ENCODE measurements at regions not wholly inside any gene's neighbourhood (a gene's known extent, or its start where the extent isn't known, plus 50 kb on each side); places are given as distances from the start of the nearest gene placed in this dataset.

DNA sequence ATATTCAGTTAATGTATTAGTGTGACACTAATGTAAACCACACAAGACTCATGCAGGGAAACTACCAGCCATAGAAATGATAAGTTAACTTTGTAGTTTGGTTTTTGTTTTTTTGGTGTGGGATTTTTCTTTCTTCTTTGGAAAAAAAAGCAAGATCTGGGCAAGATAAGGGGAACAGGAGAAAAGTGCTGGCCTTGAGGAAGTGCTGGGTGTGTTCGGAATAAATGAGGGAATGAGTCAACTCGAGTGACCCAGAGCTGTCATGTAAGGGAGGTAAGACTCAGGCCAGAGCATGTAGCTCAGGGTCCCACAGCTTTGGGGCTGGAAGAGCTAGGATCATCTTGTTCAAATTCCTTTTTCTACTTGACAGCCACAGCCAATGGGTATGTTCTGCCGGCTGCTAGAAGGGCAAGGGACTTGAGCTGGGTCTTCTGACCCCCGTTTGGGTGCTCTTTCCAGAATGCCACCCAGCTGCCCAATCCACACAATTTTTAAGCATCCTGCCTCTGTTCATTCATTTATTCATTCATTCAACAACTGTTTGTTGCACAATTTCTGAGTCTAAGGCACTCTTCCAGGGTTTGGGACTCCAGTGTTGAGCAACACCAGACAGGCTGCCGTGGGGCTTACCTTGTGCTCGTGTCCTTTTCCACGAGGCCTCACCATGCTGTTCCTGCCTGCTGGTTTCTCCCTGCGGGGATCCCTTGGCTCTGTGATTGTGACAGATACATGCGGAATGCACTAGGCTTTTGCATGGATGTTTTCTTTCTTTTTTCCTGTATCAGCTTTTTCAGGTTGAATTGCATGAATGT lies 54.5 kb downstream of the CLDN34 start:
- no peak for DNase-seq (ENCODE audit: low spot score)
- intact Hi-C loops (cut with DNase I) = no loop called here

DNA sequence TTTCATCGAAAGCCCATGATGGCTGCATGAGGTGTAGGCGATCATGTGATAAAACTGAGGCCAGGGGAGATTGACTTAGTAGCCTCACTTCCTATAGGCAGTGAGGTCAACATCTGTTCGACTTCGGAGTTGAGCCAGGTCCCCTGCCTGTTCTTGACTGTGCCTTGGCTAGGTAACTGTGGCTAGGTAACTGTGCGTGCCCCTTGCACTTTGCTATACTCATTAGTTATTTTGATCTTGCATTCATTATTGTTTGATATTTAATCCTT lies 55.0 kb downstream of the CLDN34 start:
- no peak for DNase-seq (ENCODE audit: low spot score)
- intact Hi-C loops (cut with DNase I) = no loop called here

DNA sequence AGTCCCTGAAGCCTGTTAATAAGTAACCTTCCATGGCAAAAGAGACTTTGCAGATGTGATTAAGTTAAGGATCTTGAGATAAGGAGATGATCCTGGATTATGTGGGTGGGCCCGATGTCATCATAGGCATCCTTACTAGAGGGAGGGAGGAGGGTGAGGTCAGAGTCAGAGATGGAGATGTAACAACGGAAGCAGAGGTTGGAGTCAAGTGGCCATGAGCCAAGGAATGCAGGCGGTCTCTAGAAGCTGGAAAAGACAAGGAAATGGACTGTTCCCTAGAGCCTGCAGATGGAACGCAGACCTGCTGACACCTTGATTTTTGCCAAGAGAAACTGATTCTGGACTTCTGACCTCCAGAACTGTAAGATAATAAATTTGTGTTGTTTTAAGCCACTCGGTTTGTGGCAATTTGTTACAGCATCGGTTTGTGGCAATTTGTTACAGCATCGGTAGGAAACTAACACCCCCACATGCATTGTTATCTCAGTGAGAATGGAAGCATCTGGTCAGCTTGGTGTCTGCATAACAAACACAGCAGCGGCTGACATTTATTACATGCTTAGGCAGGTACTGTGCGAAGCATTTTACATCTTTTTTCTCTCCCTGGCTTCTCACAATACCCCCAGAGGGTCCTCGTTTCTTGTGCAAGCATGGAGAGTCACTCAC lies 55.6 kb downstream of the CLDN34 start:
- intact Hi-C loops (cut with DNase I) = no loop called here
- DNase-seq (ENCODE audit: low spot score) = no peak

DNA sequence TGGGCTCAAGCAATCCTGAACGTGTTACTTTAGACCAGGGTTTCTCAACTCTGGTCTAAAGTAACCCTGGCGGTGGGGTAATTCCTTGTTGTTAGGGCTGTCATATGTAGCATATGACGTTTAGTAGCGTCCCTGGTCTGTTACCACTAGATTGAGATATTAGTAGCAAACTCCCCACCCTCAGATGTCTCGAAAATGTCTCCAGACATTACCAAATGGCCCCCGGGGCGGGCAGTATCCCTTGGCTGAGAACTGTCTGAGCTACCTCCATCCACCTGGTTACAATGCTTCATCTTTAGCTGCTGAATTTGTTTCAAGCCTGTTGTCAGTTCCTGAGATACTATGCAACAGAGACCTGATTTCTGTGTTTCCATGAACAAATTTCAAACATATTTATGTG lies 56.7 kb downstream of the CLDN34 start:
- intact Hi-C loops (cut with DNase I) = no loop called here
- no peak for DNase-seq (ENCODE audit: low spot score)

DNA sequence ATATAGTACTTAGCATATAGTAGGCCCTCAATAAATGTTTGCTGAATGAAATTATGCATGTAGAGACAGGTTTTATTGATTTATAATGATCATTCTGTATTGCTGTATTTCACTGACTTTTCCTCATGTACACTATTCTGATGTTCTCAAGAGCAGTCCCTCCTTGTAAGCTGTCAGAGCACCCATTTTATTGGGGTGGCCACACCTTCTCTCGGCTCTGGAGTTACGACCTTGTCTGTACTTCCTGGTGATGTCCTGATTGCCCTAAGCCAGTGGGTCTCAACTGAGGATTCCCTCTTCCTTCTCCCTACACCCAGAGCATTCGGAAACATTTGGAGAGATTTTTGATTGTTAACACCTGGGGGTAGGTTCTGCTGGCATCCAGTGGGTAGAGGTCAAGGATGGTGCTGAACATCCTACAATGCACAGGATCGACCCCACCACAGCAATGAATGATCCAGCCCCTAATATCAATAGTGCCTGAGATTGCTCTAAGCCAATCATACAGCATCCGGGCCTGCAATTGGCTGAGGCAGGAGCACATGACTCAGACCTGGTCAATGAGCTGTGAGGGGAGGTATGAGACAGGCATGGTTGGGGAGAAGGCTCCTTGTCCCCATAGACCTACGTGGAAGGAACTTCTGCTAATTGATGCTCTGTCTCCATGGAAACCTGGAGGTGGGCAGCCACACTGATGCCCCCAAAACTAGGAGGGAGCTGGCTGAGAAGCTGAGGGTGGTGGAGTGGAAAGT lies 58.8 kb downstream of the CLDN34 start:
- DNase-seq (ENCODE audit: low spot score) = no peak
- intact Hi-C loops (cut with DNase I) = no loop called here

DNA sequence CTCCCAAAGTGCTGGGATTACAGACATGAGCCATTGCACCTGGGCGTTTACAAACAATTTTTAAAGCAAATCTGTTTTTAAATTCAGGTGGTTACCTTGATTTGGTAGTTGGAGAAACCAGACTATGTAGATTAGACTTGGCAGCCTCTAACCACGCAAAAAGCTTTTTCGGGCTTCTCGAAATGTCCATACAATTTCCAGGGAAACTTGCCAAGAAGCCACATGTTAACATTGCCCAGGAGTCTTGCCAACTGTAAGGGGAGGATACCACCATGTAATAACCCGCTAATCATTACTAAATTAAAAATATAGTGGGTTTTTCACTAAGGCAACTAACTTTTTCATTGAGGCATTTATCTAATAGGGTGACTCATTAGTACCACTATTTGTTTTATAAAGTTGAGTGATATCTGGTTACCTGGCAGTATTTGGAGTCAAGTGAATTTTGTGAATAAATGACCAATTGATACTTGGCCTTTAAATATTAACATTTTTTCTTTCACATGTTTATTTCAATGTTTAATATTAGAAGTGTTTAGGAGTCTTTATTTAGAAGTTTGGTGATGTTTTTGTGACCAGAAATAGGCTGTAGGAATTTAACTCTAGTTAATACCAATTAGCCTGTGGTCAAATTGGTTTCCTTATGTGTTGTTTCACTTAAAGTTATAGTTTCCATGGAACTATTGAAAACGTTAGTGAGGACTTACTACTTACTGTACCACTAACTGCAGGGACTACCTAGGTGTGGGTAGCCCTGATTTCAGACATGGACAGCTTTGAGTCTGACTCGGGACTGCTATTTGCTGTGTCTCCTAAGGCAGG lies 61.3 kb downstream of the CLDN34 start:
- DNase-seq (ENCODE audit: low spot score) = no peak
- intact Hi-C loops (cut with DNase I) = no loop called here

DNA sequence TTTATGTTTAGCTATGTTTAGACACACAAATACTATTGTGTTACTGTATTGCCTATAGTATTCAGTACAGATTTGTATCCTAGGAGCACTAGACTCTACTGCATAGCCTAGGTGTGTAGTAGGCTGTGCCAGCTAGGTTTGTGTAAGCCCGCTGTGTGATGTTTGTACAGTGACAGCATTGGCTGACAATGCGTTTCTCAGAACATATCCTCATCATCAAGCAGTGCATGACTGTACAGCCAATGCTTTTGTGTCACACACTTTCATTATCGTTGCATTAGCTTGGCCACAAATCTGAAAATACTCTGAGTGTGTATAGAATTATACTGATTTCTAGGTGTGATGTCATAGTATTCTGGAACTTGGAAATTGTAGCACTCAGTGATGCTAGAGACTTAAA lies 63.4 kb downstream of the CLDN34 start:
- DNase-seq (ENCODE audit: low spot score) = no peak
- intact Hi-C loops (cut with DNase I) = no loop called here

DNA sequence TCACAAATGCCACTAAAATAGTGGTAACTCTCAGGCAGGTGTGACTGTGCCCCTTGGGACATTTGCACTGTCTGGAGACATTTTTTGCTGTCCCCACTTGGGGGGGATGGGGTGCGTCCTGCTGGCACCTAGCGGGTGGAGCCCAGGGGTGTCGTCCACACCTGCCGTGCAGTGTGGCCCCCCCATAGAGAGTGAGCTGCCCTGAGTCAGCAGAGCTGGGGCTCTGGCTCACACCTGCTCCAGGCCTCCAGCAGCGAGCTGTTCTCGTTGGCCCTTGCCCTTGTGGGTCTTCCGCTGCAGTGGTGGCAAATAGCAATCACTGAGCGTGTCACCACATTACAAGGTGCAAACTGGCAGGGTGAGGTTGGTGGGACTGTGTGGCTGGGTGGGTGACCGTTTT lies 64.6 kb downstream of the CLDN34 start:
- no peak for DNase-seq (ENCODE audit: low spot score)
- intact Hi-C loops (cut with DNase I) = no loop called here

DNA sequence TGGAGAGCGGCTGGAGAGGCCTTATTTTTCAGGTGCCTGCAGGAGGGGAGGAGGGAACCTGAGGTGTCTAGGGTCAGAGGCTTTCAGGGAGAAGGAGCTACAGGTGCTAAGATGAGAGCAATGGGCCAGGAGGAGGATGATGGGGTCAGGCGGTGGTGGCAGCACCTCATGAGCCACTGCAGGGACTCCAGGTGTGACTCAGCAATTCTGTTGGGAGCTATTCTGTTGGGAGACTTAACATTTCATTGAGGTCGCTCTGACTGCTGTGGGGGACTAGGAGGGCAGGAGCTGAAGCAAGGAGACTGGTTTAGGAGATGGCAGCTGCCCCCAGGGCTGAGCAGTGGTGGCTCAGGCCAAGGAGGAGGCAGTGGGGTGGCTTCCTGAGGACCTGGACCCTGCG lies 65.0 kb downstream of the CLDN34 start:
- no peak for DNase-seq (ENCODE audit: low spot score)
- intact Hi-C loops (cut with DNase I) = no loop called here

DNA sequence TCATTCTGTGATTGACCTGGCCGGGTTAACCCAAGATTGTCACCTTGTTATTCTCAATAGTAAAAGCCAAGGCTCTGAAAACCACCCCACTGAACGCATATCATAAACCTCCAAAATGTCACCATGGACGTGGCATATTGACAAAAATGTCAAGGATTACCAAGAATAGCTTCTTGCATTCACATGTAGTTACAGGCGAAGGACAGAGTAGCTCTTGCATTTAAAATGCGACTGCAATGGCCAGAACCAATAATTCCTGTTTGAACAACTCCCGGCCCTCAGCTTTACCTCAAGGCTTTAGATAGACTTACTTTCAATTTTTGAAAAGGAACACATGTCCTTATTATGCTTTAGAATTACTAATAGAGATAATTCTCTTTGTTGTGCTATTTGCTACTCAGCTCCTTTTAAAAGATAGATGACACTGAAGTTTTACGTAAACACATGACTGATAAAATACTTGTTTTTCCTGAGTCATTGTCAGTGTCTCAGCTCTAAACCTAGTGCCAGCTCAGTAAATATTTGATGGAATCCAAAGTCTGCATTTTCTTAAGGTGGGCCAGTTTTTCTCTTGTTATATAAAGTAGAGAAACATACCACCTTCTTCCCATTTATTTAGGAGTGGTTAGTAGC lies 66.3 kb downstream of the CLDN34 start:
- no peak for DNase-seq (ENCODE audit: low spot score)
- intact Hi-C loops (cut with DNase I) = no loop called here

DNA sequence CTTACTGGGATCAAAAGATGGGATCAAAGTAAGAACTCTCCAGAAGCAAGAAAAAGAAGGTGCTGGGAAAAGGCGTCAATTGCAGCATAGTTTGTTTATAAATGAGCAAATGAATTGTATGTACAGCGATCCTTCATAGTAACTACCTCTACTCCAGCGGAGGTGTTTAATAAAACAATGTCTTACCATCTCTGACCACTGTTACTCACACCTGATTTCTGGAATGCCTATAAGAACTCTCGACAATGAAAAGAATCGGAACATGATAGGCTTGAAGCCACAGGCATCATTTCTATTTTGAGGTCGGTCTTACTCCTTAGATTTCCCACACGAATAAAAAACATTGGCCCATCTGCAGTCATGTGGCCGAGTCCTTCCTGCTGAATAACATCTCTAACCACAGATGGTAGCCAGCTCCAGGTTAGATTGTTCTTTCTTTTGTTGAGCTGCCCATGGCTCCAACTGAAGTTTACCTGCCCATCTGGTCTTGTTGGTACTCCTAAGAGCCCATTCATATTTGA lies 67.6 kb downstream of the CLDN34 start:
- no peak for DNase-seq (ENCODE audit: low spot score)
- intact Hi-C loops (cut with DNase I) = no loop called here

DNA sequence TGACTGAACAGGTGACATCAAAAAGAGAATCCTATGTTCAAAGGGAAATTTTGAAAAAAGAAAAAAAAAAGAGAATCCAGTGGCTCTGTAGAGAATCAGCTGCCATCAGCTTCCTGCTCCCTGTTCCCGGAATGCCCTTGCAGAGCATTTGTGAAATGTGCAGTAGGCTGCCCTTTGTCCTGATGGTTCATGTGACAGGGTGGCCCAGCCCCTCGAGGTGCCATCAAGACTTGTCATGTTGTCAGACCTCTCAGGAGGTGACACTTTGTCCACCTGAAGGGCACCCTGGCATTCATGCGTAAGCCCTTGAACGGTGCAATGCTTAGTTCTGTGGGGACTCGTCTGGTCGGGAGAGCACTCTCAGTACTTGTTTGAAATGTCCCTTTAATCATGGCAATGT lies 71.4 kb downstream of the CLDN34 start:
- no peak for DNase-seq (ENCODE audit: low spot score)
- intact Hi-C loops (cut with DNase I) = no loop called here

DNA sequence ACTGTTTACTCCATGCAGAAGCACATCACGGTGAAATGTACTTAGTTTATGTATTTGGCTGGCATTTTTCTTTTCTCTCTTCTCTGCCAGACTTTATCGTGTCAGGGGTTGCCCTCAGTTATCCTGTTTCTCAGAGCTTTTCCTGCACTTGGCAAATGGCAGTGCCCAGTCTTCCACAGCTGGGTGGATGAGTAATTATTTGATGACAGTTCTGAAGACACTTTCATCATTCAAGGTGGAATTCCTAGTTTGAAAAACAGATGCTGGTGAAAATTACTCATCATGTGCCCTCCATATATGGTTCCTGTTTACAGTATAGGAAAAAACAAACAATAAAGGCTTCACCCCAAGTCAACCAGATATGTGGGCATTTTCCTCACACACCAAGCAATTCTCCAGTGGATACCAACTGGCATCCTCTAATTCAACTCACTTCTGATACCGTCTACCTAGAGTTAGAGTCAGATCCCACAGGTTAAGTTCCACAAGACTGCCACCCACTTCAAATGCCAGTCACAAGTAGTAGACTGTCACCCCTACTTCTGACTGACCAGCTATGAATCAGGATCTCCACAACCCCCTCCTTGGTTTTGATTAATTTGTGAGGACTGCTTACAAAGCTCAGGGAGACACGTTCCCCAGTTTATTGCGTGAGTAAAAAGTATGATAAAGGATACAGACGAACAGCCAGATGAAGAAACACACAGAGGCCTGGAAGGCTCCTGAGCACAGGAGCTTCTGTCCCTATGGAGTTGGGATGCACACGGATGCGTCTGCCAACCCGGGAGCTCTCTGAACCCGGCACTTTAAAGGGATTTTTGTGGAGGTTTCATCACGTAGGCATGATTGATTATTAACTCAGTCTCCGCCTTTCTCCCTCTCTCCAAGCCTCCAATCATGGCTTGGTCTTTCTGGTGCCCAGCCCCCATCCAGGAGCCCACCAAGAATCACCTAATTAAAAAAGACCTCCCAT lies 72.9 kb downstream of the CLDN34 start:
- DNase-seq (ENCODE audit: low spot score) = no peak
- intact Hi-C loops (cut with DNase I) = no loop called here

DNA sequence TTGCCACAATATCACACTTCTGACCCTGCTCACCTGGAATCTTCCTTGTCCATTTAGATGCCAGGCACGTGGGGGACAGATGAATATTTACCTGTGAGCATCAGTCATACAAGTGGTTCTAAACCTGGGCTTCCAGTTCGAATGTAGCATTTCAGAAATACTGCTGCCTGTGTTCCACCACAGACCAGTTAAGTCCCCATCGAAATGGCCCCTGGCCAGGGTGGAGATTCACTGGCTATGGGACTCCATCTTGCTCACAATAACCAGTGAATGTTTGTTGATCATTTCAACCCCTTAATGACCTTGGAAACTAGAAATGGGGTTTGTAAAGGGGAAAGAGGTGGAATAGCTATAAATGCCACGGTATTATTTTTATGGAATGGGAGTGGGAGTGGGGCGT lies 73.8 kb downstream of the CLDN34 start:
- intact Hi-C loops (cut with DNase I) = no loop called here
- DNase-seq (ENCODE audit: low spot score) = no peak

DNA sequence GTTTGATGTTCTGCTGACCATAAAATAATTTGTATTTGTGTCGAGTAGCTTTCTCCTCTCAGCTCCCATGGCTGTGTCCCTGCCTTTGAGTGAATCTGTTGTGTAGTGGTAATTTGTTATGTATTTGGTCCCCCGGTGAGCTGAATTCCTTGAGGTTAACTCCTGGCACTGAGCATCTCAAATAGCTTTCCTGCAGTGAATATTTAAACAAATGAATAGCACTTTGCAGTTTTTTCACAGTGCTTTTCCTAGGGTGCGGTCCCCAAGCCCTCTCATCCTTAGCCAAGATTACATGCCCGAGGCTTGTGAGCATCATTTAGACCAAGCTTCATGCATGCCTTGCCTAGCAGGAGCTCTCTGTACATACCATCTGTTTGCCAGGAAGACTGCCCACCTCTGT lies 74.2 kb downstream of the CLDN34 start:
- intact Hi-C loops (cut with DNase I) = no loop called here

DNA sequence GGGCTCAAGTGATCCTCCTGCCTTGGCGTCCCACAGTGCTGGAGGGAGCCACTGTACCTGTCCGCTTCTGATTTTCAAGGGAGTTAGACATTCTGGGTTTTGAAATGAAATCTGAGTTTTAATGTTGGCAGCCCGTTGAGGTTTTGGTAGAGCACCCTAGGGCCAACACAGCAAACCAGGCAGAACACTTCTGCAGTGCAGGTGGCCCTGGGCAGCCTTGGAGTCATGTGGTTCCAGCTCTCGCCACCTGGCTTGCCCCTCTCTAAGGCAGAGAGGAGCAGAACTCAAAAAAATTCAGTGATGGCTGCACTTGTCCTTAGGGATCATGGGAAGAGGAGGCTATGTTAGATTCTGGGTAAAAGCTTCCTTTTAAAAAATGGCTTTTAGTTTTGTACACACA lies 74.9 kb downstream of the CLDN34 start:
- intact Hi-C loops (cut with DNase I) = no loop called here
- DNase-seq (ENCODE audit: low spot score) = no peak

More for the DNA sequence above, 74.2 kb downstream of the CLDN34 start:
- DNase-seq (ENCODE audit: low spot score) = no peak

DNA sequence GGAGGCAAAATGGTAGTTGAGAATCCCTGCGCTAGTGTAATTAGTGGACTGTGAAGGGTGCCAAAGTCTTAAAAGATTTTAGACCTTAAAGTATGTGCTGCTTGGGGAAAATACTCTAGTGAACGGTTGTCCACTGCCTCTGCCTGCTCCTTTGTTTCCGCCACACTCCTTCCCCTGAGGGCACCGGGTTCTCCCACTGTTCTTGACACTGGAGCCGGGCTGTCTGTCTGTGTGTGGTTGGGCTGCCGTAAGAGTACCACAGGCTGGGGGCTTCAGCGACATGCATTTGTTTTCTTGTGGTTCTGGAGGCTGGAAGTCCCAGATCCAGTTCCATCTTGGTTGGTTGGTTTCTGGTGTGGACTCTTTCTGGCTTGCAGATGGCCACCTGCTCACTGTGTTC lies 76.2 kb downstream of the CLDN34 start:
- intact Hi-C loops (cut with DNase I) = no loop called here
- DNase-seq (ENCODE audit: low spot score) = no peak

DNA sequence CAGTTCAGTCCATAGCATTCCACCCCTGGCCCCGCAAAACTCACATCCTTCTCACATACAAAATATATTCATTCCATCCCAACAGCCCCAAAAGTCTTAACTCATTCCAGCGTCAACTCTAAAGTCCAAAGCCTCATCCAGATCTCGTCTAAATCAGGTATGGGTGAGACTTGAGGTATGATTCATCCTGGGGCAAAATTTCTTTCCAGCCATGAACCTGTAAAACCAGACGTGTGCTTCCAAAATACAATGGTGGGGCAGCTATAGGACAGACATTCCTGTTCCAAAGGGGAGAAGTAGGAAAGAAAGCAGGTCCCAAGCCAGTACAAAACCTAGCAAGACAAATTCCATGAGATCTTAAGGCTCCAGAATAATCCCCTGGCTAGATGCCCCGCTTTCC lies 76.9 kb downstream of the CLDN34 start:
- intact Hi-C loops (cut with DNase I) = no loop called here
- DNase-seq (ENCODE audit: low spot score) = no peak

All from cardiac septum (tissue), 1 donor.